HG02884 (cell line): ENCODE measurements at regions not wholly inside any gene's neighbourhood (a gene's known extent, or its start where the extent isn't known, plus 50 kb on each side); places are given as distances from the start of the nearest gene placed in this dataset.

Experiments used
- ATAC-seq: cut with Tn5 transposase; IDR thresholded peaks from one replicate; pipeline ENCODE4 v1.9.1; 2021; ENCODE audit warnings: mild to moderate bottlenecking, moderate library complexity; ENCODE audit not compliant: unreplicated experiment

DNA sequence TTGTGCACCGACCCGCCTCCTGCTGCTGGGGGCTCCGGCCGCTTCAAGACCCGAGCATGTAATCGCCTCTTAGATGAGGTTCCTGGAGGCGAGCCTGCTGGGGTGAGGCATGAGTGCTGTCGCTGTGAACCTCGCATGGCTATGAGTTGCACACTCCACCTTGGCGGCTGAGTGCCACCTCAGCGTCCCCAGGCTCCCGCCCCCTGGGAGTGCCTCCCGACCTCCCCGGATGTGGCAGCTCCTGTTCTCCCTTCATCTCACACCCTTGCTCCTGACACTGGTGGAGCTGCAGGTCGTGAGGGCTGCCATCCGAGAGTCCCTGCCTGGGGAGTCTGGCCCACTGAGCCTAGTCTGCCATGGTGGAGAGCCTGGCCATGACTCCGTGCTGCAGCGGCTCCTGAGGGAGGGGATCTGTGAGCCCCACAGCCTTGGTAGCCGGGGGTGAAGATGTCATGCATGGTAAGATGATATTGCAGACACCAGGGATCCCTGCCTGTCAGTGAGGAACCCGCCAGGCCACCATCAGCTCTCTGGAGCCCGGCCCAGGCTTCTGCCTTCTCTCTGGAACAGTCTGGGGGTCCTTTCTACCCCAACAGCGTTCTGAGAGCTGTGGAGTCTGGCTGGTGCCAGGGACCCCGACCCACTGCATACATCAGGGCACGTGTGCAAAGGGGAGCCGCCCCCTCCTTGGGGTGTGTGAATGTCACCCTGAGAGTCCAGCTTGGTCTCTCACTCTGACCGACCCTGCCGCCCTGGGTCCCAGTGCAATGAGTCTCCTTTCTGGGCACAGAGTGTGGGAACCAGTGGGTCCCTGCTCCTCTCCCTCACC lies 61.6 kb upstream of the HS6ST1 start:
- no peak for ATAC-seq

DNA sequence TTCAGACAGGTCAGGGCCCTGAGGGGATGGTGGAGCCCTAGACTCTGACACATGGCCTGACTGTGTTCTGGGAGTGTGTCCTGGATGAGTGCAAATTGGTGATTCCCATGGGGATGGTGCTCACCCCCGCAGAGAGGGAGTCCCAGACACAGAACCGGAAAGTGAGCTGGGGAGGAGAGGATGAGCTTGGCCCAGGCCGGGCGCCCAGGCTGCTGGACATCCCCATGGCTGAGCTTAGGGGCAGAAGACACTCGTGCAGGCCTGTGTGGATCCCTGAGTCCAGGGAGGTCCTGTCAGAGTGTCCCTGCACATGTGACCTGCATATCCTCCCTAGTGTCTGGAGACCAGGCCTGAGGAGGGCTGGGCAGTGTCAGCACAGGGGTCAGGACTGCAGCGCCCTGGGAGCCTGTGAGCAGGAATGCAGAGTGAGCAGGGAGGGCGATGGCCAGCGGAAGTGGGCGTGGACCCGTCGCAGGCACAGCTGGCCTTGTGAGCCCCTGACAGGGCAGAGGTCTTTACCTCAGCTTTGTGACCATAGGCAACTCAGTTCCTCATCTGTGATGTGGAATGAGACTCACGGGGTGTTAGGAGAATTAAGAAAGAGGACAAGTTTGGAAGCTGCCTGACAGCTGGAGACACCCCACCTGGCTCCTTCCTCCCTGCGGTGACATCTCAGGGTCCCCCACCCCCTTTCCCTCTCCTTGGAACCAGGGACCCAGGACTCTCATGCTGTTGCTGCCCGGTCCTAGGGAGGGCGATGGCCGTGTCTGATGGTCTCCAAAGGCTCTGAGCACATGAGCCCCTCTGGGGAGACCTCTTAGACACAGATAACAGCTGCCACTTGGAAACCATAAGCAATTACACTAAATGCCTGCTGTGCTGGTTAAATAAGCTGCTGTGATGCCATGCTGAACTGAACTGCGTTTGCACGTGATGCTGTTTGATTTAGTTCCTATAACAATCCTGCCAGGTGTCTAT lies 62.6 kb upstream of the HS6ST1 start:
- no peak for ATAC-seq

DNA sequence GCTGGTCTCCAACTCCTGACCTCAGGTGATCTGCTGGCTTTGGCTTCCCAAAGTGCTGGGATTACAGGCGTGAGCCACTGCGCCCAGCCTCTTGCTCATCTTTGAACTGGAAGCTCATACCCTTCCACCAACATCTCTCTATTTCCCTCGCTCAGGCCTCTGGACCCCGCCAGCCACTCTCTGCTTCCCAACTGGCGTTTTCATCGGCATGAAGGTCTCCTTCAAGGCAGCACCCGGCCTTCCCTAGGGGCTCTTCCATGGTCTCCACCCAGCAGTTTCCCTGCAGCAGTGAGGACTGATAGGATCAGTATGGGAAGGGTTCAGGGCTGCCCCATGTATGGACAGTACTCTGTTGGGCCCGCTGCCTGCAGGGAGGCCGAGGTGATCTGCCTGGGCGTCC lies 65.8 kb upstream of the HS6ST1 start:
- ATAC-seq = no peak

DNA sequence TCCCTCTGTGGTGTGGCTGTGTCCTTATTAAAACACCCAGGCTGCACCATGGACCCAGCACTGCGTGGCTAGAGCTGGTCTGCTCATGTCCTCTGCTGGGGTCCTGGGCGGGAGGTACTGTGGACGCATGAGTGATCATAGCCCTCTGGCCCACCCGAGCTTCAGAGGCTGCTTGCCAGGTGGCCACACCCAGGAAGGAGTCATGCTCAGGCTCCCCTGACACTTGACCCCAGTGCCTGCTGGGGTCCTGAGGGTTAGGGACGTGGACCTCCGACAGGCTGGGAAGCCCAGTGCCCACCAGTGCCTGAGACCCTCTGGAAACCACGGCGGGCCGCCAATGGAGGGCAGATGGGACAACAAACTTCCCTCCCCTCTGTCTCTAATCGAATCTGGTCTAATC lies 66.3 kb upstream of the HS6ST1 start:
- no peak for ATAC-seq

DNA sequence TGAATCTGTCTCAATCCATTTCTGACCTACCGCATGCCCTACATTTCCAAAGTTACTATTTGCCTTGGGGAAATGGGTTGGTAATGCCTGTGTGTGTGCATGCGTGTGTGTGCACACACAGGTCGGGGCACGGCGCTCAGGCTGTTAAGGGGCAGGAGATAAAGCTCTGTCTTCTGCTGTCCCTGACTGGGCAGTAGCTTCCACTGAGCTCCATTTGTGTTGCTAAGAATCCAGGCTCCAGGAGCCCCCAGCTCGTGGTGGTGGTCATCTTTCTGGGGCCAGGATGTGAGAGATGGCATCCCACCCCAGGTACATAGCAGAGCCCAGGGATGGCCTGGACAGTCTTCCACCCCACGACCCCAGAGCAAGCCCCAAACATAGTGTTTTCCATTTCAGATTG lies 66.7 kb upstream of the HS6ST1 start:
- ATAC-seq = no peak

DNA sequence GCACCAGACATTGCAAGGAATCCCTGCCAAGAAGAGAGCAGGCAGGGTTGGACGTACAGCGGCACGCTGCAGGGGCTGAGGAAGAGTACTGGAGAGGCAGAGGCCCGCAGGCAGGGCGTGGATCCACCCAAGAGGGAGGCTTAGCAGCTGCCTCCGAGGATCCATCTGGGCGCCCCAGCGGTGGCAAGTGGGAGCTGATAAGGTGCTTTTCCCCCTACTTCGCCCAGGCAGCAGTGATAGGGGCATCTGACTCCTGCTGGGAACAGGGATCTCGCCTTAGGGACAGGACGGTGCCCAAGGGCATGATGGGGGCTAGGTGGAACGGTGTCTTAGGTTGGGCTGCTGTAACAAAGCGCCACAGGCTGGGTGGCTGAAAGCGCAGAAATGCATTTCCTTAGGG lies 67.4 kb upstream of the HS6ST1 start:
- no peak for ATAC-seq

DNA sequence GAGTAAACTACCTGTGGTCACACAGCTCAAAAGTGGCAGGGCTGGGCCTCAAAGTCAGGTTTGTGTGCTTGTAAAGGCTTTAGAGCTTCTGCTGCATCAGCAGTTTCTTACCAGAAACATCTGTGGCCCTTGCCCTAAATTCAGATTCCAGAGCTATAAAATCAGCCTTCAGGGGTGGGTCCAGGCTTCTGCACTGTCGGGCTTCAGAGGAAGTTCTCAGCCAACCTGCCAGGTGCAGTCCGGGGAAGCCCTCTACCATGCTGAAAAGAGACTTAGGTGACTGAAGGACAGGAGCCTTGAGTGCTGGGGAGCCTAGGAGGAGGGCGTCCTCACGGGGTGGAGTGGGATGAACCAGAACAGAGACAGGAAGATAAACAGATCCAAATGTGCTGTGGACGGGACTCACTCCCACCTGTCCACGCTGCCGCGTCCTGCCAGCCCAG lies 69.9 kb upstream of the HS6ST1 start:
- no peak for ATAC-seq

DNA sequence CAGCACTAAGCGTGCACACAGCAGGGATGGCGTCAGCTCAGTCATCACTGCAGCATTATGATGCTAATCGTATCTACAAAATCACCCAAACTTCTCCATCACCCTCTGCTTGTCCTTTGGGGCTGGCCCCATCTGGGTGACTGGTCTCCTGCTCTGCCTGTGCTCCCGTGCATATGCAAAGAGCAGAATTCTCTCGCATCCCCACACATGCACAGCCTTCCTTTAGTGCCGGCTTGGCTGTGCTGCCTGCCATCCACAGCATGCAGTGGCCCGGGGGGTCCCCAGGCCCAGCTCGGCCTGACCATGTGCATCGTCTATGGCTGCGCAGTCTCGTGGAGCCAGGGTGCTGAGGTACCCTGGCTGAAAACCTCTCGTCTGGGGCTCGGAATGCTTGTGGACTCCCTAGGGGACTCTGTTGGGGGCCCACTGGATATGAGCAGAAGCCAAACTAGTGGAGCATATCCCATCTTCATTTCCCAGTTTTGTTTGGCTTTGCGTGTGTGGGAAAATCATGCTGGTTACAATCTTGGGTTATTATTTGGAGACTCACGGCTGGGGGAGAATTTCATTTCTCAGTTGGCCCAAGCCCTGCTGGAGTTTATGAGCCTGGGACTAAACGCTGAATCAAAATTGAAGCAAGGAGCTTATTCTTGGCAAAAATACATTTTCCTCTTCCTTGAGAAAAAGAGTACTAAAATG lies 70.9 kb upstream of the HS6ST1 start:
- ATAC-seq = no peak

DNA sequence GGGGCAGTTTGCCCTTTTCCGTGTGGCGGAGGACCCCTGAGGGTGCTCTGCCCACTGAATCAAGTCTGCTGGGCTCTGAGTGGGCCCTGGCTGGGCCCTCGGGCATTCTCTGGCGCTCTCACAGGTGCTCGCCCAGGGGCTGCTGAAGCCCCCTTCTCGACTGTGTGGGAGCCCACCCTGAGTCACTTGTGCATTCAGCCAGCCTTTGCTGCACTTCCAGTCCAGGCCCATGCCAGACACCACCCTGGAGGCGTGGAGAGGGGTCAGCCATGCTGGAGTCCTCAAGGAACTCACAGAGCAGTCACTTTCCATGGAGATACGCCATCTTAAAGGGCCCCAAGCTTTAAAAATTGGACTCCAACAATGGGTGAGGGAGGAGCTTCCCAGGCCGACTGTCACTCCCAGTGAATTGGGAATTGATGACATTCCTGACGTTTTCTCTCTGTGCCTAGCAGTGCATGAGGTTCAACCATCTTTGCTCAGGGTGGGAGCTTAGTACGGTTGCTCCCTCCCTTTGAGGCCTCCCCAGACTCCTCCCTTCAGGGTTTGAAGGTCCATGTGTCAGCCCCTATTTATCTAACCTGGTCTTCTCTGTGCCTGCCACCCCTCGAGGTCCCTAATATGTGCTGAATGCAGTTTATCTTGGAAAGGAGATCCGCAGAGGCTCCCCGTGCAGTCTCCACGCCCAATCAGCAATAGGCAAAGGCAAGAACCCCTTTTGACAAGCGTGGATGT lies 71.8 kb upstream of the HS6ST1 start:
- ATAC-seq = no peak

DNA sequence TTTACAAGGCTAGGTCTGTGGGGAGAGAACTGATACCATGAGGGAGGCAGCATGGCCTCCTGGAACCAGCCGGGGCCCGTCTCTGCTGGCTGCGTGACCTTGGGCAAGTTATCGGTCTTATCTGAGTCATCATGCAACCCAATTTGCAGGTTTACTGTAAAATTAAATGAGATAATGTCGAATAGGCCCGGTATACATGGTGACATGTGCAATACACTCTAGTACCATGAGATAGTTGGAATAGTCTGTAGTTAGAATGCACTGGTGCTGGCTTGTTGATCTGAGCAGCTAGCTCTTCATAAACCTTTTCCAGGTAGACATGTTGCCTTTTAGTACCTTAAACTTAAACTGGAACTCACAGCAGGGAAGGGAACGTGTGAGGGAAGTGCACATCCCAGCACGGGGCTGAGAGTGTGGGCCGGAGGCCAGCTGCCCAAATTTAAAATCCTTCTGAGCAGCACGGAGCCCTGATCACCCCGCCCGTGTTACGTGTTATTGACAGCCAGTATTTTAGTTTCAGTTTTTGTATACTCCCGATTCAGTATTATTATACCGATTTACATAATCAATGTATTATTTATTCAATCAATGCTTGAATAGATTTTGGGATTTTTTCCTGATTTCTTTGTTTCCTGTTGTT lies 72.4 kb upstream of the HS6ST1 start:
- no peak for ATAC-seq

DNA sequence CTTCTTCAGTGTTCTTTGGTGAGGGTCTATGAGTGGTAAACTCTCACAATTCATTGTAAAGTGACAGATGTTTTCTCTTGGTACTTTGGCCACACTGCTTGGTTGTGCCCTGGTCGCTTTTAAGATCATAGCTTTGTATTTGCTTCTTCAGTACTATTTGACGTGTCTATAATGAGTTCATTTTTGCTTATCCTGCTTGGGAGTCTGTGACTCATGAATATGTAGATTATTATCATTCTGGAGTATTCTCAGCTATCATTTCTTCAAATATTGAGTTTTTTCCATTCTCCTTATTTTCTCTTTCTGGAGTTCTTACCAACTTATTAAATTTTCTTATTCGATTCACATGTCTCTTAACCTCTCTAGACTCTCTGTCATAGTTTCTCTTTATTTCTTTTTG lies 73.0 kb upstream of the HS6ST1 start:
- no peak for ATAC-seq

DNA sequence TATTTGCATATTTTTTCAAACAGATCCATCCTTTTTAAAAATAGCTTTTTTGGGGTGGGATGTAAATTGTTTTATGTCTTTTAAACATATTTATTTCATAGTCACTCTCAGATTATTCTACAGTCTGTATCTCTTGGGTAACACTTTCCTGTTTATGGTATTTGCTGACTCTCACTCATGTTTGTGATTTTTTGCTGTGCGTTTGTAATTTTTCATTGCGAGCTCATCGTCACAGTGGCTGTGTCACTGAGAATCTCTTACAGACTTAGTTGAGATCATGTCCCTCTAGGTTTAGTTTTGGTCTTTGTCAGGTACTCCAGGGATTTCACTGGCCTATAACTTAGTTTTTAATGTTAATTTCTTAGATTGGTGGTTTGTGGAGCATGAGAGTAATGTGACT lies 73.5 kb upstream of the HS6ST1 start:
- no peak for ATAC-seq

DNA sequence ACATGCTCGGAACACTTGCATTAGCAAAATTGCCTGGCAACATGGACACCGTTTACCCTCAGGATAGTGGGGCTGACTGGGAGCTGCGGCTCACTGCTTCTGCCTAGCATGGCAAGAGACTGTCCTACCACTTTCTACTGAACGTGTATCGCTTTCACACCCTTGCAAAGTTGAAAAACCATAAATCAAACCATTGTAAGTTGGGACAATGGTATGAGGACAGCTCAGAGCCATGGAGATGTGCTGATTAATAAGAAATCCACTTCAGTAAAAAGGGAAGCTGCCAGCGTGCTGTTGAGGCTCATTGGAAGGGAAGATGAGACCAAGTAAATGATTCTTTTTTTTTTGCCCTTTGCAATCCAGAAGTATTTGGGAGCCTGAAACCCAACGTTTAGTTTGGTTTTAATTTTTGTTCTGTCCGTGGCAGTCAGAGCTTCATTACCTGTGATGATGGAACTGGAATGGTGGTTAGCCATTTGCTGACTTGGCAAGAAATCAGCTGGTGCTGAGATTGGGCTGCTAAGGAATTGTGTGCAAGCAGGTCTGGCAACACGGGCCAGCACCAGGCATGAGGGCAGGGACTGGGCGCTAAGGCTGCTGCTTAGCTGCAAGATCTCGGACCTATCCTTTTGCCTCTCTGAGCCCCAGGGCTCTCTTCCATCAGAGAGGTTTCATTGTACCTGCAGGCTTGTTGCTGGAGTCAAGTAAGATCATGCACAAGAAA lies 75.5 kb upstream of the HS6ST1 start:
- no peak for ATAC-seq

DNA sequence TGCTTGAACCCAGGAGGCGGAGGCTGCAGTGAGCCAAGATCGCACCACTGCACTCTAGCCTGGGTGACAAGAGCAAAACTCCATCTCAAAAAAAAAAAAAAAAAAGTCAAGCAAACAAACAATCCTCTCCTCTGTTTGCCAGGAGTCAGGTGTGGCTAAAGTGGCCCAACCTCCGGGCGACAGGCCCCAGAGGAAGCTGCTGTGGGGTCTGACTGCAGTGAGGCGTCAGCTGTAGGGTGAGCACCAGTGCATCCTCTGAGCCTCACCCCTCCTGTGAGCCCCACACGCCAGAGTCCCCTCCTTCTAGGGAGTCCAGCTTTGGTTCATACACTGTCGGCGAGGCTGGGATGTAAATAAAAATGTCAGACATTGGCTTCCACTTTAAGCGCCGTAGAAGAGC lies 76.5 kb upstream of the HS6ST1 start:
- ATAC-seq = no peak

DNA sequence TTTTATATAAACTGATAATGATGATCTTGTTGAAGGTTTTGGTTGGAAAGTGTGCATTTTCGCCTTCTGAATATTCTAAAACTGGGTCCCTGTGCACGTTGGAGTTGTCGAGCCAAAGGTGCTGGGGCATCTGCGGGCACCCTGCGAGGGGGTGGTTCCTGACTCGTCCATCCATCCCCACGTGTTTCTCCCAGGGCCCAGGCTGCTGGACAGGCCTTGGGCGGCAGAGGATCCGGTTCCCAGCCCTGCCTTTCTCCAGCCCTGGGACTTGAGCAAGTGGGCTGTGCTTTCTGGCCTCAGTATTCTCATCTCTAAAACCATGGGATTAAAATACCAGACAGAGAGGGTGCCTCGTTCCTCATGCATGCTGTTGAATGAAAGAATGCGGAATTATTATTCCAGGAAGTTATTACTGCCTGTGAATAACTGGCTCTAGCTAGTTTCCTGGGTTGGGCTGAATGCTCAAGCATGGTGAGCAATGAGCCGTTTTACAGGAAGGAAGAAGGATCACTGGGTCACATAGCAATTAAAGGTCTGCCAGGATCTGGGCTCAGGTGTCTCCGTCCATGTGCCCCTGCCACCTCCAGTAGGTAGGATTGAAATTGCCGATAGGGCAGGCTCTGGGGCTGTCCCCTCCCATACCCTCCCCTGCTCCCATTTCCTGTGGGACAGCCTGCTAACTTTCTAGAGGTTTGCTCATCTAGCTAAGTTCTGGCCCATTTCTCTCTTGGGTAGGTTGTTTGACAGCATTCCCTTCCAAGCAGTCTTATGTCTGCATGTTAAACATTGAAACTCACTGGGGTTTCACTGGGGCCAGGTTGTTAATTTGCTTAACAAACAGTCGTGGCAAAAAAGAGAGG lies 77.2 kb upstream of the HS6ST1 start:
- no peak for ATAC-seq

DNA sequence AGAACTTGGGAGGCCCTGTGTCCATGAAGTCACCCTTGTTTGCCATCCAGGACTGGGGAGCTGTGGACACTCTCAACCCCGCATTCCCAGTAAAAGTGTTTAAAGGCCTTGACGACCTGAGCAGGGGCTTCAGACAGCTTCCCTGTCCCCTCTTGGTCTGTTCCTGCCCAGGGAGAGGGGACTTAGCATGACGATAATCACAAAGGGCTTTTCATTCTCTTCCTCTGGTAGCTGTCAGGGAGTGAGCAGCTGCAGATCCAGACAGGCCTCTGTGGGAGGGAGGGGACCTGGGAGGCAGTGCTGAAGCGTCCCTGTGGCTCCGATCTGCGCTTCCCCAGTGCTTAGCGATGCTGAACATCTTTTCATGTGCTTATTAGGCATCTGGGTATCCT lies 77.8 kb upstream of the HS6ST1 start:
- ATAC-seq = no peak

DNA sequence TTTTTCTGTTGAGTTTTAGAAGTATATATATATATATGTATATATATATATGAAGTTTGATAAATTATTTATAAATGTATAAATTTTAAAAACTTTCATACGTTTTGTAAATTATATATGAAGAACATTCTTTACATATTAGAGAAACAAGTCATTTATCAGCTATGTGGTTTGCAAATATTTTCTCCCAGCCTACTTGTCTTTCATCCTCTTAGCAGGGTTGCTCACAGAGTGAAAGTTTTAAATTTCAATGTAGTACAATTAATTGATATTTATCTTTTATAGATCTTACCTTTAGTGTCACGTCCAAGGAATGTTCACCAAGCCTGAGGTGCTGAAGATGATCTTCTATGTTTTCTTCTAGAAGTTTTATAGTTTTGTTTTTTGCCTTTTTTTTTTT lies 78.3 kb upstream of the HS6ST1 start:
- no peak for ATAC-seq

DNA sequence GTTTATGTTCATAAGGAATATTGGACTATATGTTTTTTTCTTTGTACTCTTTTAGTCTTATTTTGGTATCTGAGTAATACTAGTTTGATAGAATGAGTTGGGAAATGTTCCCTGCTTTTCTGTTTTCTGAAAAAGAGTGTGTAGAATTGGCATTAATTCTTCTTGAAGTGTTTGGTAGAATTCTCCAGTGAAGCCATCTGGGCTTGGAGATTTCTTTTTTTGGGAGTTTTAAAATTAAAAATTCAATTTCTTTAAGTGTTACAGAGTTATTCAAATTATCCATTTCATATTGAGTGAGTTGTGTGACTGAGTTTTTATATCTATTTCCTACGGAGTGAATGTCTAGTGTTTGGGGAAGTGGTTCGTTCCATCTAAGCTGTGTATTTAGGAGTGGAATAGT lies 80.6 kb upstream of the HS6ST1 start:
- no peak for ATAC-seq
